Omental fat pad (tissue), 3 donors: ENCODE measurements at regions not wholly inside any gene's neighbourhood (a gene's known extent, or its start where the extent isn't known, plus 50 kb on each side); places are given as distances from the start of the nearest gene placed in this dataset.
A peak's percentile ranks its signal among the peaks of the same experiment; 100 is the strongest.
"Not testable (repeated sequence)": the region's sequence is repeated elsewhere in the genome, so short reads cannot be mapped to it uniquely, and the experiment has no call there.

Source experiments
- ATAC-seq: fragments of 150-250 bp; one replicate; pipeline ENCODE4 v1.9.1; 2016; ENCODE audit warnings: mild to moderate bottlenecking, moderate library complexity; ENCODE audit not compliant: low FRiP score
- DNase-seq: peaks from one replicate; pipeline ENCODE4 v3.0.0-alpha.2; 2019; ENCODE audit warnings: low spot score
- TF ChIP-seq, protein P1 (sequence below), 3 donors: fragments of 450-650 bp; IDR thresholded peaks; one replicate each; pipeline ENCODE4 v1.5.1; 2016 to 2017; ENCODE audit warnings: antibody characterized with exemption in 3 of 3, mild to moderate bottlenecking in 3 of 3, moderate library complexity in 2 of 3

DNA sequence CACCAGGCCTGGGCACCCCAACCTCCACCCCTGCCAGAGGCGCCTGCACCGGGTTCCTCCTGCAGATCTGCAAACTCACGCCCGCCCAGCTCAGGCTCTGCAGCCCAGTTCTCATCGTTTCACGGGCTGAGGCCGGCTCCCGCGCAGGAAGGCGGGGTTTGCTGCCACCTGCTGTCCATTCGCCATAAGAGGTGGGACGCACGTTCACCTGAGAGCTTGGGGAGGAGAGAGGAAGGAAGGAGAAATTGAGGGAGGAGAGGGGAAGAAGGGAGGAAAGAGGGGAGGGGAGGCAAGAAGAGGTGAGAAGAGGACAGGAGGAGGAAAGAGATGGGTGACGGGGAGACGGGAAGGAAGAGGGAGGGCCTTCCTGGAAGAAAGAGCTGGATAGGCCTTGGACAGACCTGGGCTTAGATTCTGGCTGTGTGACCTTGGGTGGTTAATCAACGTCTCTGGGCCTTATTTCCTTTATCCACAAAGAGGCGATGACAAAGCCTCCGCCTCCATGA is 114.5 kb downstream of the ADRA2C start:
- ATAC-seq, result peak; percentile 75
- peak; percentile 37 for DNase-seq
- TF ChIP-seq, protein P1, sequence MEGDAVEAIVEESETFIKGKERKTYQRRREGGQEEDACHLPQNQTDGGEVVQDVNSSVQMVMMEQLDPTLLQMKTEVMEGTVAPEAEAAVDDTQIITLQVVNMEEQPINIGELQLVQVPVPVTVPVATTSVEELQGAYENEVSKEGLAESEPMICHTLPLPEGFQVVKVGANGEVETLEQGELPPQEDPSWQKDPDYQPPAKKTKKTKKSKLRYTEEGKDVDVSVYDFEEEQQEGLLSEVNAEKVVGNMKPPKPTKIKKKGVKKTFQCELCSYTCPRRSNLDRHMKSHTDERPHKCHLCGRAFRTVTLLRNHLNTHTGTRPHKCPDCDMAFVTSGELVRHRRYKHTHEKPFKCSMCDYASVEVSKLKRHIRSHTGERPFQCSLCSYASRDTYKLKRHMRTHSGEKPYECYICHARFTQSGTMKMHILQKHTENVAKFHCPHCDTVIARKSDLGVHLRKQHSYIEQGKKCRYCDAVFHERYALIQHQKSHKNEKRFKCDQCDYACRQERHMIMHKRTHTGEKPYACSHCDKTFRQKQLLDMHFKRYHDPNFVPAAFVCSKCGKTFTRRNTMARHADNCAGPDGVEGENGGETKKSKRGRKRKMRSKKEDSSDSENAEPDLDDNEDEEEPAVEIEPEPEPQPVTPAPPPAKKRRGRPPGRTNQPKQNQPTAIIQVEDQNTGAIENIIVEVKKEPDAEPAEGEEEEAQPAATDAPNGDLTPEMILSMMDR (IDR thresholded peaks at IDR 0.05), result no peak

DNA sequence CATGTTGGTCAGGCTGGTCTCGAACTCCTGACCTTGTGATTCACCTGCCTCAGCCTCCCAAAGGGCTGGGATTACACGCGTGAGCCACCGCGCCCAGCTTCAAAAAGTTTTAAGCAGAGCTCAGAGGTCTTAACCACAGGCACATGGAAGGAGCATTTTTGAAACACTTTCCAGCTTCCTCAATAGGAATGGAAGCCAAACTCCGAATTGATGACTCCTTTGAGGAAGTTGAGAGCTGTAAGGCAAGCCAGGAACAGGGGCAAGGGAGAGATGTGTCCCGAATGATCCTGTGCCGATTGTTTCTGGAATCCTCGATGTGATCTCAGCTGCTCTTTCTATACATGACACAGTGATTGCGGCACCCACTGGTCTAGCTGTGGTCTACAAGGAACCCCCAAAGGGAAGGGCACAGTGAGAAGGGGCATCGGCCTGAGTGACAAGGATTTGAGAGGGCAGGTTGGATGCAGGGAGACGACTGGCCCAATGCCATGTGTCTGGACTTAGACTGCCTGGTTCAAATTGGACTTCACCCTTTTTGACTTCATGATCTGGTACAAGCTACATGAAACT is 116.2 kb downstream of the ADRA2C start:
- ATAC-seq, DNase-seq: not testable (repeated sequence)

DNA sequence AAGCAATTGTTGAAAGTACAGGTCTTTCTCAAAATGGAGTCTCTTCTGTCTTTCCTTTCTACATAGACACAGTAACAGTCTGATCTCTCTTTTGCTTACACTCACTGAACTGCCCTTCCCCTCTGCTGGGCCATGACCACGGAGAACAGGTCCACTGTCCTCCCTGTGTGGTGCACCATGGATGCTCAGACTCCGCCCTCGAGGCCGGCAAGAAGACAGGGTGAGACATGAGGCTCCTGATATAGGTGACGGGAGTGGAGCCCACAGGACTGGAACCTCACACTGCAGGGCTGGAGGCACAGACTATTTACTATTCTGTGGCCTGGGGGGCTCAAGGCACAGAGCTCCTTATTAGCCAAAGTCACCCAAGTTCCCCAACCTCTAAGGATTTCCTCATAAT is 118.1 kb downstream of the ADRA2C start:
- ATAC-seq, DNase-seq: not testable (repeated sequence)

DNA sequence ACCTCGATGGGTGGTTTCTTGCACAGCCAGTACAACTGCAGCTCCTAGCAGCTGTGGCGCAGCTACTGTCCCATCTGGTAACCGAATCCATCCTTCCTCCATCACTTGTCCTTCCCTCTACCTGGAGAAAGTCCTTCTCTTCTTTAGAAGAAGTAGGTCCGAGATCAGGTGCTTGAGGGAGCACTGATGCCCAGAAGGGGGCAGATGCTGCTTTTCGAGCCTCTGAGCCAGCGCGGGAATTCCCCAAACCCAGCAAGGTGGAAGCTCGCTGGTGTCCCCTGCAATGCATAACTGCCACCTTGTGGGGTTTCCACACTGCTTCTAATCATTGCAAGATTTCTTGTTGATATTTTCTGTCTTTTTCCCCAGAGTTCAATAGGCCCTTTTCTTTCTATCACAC is 127.4 kb downstream of the ADRA2C start:
- DNase-seq, ATAC-seq: not testable (repeated sequence)

DNA sequence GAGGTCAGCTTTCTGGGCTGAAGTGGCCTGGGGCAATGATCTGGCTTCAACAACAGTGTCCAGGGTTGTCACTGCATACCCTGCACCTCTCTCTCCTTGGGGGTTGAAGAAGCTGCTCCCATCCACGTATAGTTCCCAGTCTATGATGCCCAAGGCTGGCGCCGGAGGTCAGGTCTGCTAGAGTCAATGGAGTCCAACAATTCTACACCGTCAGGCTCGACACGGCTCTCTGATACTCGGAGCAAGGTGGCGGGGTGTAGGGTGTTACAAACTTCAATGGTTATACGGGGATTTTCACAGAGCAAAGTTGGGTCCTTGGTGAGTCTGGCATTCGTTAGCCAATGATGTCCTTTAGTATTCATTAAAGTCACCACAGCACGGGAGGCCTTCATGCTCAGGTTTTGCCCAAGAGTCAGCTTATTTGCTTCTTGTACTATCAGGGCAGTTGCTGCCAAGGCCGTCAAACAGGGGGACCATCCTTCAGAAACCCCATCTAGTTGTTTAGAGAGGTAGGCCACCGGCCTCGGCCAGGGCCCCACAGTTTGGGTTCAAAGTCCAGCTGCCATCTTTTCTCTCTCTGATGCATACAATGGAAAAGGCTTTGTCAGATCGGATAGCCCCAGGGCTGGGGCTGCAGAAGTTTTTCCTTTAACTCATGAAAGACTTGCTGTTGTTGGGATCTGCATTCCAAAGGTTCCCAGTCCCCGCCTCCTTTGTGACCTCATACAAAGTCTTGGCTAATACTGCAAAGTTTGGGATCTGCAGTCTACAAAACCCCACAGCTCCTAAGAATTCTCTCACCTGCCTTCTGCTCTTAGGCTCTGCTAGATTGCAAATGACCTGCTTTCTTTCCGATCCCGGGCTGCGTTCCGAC is 128.1 kb downstream of the ADRA2C start:
- not testable (repeated sequence) for DNase-seq, ATAC-seq

DNA sequence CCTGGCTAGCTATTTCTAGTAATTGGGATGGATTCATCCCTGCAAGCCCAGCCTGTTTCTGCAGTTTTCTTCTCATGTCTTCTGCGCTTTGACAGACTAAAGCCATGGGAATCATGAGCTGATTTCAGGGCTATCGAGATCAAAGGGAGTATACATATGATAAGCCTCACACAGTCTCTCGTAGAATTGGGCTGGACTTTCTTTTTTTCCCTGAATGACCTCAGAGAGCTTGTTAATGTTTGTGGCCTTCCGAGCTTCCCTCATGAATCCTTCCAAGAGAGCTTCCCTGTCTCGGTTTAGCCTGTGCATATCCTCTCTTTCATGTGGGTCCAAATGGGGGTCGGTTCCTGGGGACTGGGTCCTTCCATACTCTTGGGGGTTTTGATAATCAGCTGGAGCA is 130.3 kb downstream of the ADRA2C start:
- ATAC-seq (no peak), DNase-seq (no peak)
- TF ChIP-seq, protein P1 (IDR thresholded peaks at IDR 0.05), result no peak

DNA sequence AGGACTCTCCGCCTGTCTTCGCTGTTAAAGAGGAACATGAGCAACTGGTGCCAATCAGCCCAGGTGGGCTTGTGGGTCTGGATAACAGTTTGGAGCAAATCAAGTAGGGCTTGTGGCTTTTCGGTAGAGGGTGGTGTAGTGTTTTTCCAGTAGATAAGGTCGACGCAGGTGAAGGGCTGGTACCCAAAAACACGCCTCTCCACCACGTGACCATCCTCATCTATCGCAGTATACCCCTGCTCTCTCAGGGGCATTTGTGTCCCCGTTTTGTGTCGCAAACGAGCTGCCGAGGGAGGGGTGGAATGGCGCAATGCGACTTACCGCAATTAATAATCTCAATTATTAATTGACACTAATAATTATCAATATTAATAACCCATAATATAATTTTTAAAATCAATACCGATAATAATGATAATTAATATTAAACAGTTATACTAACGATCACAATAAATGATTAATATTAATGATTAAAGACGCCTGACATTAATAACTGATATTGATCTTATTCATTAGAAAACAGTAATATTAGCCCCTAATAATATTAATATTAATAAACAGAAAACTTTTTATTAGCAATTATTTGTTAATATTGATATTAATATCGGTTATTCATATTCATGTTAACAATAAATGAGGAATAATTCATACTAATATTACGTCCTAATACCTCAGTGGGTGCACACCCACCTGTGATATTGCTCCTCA is 130.8 kb downstream of the ADRA2C start:
- DNase-seq, ATAC-seq: not testable (repeated sequence)

DNA sequence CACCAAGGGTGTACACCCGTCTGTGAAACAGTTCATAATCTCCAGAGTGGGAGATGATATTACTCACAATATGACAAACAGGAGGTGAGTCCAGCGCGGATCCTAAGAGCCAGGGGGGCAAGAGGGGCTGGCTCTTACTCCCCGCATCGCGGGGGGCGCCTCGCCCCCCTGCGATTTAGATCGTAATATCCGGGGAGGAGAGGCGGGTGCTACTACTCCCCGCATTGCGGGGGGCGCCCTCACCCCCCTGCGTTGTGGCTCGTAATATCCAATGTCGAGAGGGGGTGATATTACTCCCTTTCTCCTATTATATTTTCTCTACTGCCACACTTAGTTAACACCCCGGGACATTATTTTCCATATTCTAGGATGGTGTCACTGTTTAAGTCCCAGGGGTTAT is 131.9 kb downstream of the ADRA2C start:
- DNase-seq (no peak), ATAC-seq (no peak)
- TF ChIP-seq, protein P1 (IDR thresholded peaks at IDR 0.05), result no peak

DNA sequence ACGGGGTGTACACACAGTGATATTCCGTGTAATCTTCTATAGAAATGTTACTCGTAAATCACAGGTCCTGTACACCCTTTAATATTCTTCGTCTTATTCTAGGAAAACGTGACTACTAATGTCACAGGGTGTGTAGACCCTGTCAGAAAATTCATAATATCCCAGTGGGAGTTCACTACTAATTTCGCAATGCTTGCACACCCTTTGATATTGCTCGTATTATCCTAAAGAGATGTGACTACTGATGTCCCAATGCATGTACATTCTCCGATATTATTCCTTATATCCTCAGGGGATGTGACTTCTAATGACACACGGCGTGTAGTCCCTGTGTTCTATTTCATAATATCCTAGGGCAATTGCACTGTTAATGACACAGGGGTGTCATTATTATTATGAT is 132.7 kb downstream of the ADRA2C start:
- DNase-seq, ATAC-seq: not testable (repeated sequence)

DNA sequence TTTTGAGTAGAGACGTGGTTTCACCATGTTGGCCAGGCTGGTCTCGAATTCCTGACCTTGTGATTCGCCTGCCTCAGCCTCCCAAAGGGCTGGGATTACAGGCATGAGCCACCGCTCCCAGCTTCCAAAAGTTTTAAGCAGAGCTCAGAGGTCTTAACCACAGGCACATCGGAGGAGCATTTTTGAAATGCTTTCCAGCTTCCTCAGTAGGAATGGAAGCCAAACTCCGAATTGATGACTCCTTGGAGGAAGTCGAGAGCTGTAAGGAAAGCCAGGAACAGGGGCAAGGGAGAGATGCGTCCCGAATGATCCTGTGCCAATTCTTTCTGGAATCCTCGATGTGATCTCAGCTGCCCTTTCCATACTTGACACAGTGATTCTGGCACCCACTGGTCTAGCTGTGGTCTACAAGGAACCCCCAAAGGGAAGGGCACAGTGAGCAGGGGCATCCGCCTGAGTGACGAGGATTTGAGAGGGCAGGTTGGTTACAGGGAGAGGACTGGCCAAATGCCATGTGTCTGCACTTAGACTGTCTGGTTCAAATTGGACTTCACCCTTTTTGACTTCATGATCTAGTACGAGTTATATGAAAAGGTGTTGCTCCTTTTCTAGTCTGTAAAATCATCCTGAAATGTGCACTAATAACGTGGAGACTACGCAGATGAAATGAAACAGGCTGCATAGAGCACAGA is 138.2 kb downstream of the ADRA2C start:
- DNase-seq, ATAC-seq: not testable (repeated sequence)

DNA sequence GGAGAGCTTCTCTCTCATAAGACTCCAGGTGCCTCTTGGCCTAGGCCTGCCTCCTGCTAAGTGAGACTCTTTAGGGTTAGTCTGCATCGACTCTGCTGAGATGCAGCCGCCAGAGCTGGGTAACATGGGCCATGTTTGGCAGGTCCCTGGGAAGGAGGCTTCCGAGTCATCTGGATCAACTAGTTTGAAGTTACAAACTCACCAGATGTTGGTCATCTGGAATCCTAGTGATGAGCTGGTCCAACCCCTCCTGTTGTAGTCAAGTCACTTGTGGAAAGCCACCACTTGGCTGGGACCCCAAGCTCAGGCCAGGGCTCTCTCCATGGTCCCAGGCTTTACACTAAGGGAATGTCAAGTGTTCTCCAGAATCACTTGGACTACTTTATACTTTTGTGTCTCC is 143.4 kb downstream of the ADRA2C start:
- DNase-seq, ATAC-seq: not testable (repeated sequence)

DNA sequence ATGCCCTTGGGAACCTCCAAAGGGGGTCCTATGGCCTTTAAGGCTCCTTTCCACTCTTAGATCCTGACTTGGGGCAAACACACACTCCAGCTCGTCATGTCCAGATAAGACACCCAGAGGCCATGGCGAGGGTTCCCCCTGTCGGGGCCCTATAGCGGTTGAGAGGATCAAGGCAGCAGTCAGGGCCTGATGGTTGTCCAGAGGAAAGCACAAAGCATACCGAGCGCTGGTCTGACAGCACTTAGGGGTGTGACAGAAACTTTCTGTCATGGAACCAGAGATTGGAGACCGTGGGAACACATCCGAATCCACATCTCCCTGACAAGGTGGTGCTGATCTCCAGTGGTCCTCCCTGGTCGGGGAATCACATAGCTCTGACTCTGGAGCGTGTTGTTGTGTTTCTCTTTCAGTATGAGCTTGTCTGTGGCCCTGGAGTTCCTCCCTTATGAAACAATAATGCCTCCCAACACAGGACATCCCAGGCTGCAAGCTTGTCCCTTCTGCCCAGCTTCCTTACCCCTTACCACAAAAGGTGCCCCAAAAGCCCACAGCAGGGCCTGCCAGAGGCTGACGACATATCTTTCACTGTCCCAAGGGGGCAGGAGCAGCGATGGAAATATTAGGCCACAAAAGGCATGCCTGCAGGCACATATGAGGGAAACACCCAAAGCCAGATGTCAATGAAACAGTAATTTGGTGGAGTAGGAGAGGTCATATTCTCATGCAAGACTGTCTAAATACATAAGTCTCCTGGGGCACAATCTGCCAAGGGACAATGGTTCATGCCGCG is 144.2 kb downstream of the ADRA2C start:
- DNase-seq, ATAC-seq: not testable (repeated sequence)
